HFFc6 (cell line): ENCODE measurements at regions not wholly inside any gene's neighbourhood (a gene's known extent, or its start where the extent isn't known, plus 50 kb on each side); places are given as distances from the start of the nearest gene placed in this dataset.

Experiments
- DNase-seq: peaks from one replicate; pipeline ENCODE4 v3.0.0-alpha.2; 2018
- H3K27ac Mint-ChIP-seq: 2 replicates; pipeline ENCODE4 v1.8.0; 2020; ENCODE audit warnings: mild to moderate bottlenecking, mixed read lengths
- H3K27me3 Mint-ChIP-seq: 2 replicates; pipeline ENCODE4 v1.8.0; 2021; ENCODE audit warnings: mild to moderate bottlenecking, moderate library complexity, mixed read lengths; ENCODE audit not compliant: insufficient read depth
- H3K36me3 Mint-ChIP-seq: 2 replicates; pipeline ENCODE4 v1.8.0; 2021; ENCODE audit warnings: low read depth, mixed read lengths
- H3K4me1 Mint-ChIP-seq: 2 replicates; pipeline ENCODE4 v1.8.0; 2020; ENCODE audit warnings: low read depth, mixed read lengths
- H3K4me3 Mint-ChIP-seq: 2 replicates; pipeline ENCODE4 v1.8.0; 2020; ENCODE audit warnings: mild to moderate bottlenecking, moderate library complexity, mixed read lengths
- H3K9me3 Mint-ChIP-seq: 2 replicates; pipeline ENCODE4 v1.8.0; 2020; ENCODE audit warnings: mild to moderate bottlenecking, mixed read lengths
- TF ChIP-seq, protein P1 (sequence below): fragments of 200-600 bp; sonication (generic); IDR thresholded peaks from 2 replicates; pipeline ENCODE4 v1.5.0; 2021; ENCODE audit warnings: antibody characterized with exemption, mild to moderate bottlenecking

DNA sequence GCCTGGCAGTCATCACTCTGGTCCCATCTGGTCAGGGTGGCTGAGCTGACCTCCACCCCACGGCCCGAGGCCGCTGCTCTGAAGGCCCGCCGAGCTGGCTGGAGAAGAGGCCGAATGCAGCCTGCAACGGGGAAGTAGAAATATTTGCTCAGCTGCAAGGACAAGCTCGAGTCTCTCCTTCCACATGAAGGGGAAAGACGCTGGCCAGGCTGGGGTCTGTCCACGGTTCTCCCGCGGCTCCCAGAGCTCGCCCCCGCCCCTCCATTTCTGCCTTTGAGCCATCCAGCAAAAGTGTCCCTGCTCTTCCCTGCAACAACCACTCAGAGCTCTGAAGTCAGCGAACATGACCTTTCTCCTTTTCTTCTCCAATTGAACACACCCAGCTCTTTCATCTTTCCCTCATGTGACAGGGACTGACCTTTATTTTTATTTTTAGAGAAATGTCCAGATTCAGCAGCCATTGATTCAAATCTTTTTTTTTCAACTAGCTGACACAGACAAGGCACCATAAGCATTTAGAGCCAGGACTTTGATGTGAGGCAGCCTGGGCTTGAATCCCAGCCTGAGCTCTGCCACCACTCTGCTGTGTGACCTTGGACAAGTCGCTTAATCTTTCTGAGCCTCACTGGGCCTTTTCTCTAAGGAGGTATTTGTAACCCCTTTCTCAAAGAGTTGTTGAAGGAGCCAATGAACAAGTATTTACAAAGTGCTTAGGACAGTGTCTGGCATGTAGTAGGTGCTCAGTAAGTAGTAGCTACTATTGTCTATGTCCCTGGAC lies 149.3 kb upstream of the WNT4 start:
- Mint-ChIP-seq H3K27me3 (peaks cover 26% of the 10 kb centered on the region), H3K4me3 (no peak overlapping the region), H3K9me3 (no peaks in the 10 kb centered on the region), H3K36me3 (no peaks in the 10 kb centered on the region), H3K27ac (no peak overlapping the region), H3K4me1 (peaks cover 20% of the 10 kb centered on the region)
- TF ChIP-seq, protein P1, sequence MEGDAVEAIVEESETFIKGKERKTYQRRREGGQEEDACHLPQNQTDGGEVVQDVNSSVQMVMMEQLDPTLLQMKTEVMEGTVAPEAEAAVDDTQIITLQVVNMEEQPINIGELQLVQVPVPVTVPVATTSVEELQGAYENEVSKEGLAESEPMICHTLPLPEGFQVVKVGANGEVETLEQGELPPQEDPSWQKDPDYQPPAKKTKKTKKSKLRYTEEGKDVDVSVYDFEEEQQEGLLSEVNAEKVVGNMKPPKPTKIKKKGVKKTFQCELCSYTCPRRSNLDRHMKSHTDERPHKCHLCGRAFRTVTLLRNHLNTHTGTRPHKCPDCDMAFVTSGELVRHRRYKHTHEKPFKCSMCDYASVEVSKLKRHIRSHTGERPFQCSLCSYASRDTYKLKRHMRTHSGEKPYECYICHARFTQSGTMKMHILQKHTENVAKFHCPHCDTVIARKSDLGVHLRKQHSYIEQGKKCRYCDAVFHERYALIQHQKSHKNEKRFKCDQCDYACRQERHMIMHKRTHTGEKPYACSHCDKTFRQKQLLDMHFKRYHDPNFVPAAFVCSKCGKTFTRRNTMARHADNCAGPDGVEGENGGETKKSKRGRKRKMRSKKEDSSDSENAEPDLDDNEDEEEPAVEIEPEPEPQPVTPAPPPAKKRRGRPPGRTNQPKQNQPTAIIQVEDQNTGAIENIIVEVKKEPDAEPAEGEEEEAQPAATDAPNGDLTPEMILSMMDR: no peak
- DNase-seq: no peak

- H3K9me3 Mint-ChIP-seq: no peaks in the 10 kb centered on the region
- DNase-seq: no peak
- no peak overlapping the region for H3K27ac Mint-ChIP-seq
- peaks cover 32% of the 10 kb centered on the region for H3K27me3 Mint-ChIP-seq
- H3K36me3 Mint-ChIP-seq: no peaks in the 10 kb centered on the region
- peaks cover 10% of the 10 kb centered on the region for H3K4me1 Mint-ChIP-seq
- TF ChIP-seq, protein P1: no peak
- H3K4me3 Mint-ChIP-seq: no peak overlapping the region
Observed at GRCh38 chr1:22295396-22295795, 152.5 kb upstream of the WNT4 start.

DNA sequence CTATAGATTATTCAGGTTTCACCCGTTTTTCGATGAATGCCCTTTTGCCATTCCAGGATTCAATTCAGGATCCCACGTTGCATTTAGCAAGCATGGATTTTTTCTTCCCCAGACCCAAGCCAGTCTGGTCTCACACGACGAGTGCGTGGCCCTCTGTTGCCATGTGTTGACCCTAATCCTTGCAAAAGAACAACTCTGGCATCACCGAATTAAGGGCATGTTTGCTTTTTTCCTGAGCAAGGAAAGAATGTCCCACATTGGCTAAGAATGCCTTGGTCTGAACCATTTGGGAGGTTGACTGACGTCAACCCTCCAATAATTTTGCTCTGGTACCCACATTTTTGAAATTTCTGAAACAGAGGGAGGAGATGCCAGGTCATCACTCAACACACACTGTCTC lies 153.0 kb upstream of the WNT4 start:
- peaks cover 10% of the 10 kb centered on the region for H3K4me1 Mint-ChIP-seq
- no peak overlapping the region for H3K27ac Mint-ChIP-seq
- H3K27me3 Mint-ChIP-seq: peaks cover 34% of the 10 kb centered on the region
- no peaks in the 10 kb centered on the region for H3K36me3 Mint-ChIP-seq
- DNase-seq: no peak
- TF ChIP-seq, protein P1: no peak
- H3K4me3 Mint-ChIP-seq: no peak overlapping the region
- no peaks in the 10 kb centered on the region for H3K9me3 Mint-ChIP-seq

DNA sequence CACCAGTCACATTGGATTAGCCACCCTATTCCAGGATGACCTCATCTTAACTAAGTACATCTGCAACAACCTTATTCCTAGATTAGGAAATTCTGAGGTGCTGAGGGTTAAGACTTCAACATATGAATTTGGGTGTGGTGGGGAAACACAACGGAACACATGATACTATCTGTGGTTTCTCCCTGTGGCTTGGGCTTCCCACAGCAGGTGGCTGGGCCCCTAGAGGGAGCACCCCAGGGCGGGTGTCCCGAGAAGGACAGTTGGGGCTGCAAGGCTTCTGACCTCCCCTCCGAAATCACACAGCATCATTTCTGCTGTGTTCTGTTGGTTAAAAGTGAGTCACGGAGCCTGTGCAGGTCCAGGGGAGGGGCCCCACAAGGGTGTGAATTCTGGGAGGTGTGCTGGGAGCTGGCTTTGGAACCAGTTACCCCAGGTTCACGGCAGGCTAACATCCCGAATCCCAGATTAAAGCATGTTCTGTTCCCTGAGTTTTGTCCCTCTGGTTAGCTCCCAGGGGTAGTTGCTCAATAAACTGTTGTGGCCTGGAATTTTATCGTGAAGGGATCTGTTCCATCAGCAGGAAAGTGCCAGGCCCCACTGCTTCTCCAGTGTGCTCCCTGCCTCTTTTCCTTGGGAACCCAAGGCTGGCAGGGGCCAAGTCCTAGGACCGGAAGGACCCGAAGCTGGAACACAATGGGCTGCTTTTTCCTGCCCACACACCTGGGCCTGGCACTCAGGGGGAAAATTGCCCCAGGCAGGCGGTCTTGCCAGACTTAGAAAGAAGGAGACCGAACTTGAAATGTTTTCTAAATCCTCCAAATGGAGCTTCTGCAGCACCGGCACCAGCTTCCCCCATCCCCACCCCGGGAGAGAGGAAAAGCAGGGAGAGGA lies 154.0 kb upstream of the WNT4 start:
- Mint-ChIP-seq H3K4me1 (peaks cover 10% of the 10 kb centered on the region), H3K27me3 (peaks cover 34% of the 10 kb centered on the region), H3K27ac (no peak overlapping the region), H3K9me3 (no peaks in the 10 kb centered on the region), H3K4me3 (no peak overlapping the region), H3K36me3 (no peaks in the 10 kb centered on the region)
- no peak for DNase-seq
- TF ChIP-seq, protein P1: no peak

GRCh38 chr1:22297999-22298398 lies 153.7 kb upstream of the ZBTB40 start:
- no peaks in the 10 kb centered on the region for H3K36me3 Mint-ChIP-seq
- peaks cover 39% of the 10 kb centered on the region for H3K27me3 Mint-ChIP-seq
- TF ChIP-seq, protein P1: no peak
- H3K9me3 Mint-ChIP-seq: peaks cover 5% of the 10 kb centered on the region; the same call in 1 of the 2 replicates
- no peak overlapping the region for H3K4me3 Mint-ChIP-seq
- no peak overlapping the region for H3K27ac Mint-ChIP-seq
- peaks cover 10% of the 10 kb centered on the region for H3K4me1 Mint-ChIP-seq
- no peak for DNase-seq
